Spleen (tissue), 7 donors: ENCODE measurements at regions not wholly inside any gene's neighbourhood (a gene's known extent, or its start where the extent isn't known, plus 50 kb on each side); places are given as distances from the start of the nearest gene placed in this dataset.

Experiments used
- CTCF ChIP-seq, 11 experiments: fragments of 200-600 bp in 7 of 11; fragments of 450-650 bp in 4 of 11; sonication (generic) in 4 of 11; IDR thresholded peaks in 8 of 11; conservative IDR thresholded peaks in 3 of 11; 1 replicate in 7 of 11; 2 replicates in 4 of 11; pipeline versions ENCODE4 v1.4.0 to v1.8.0; 2016 to 2021; ENCODE audit warnings: antibody characterized with exemption in 11 of 11, inconsistent platforms in 4 of 11, mild to moderate bottlenecking in 1 of 11
- POLR2A ChIP-seq, 3 donors: fragments of 450-650 bp; IDR thresholded peaks; one replicate each; pipeline ENCODE4 v1.5.1; 2017; ENCODE audit warnings: antibody characterized with exemption in 3 of 3, mild to moderate bottlenecking in 1 of 3
- POLR2AphosphoS5 ChIP-seq, 3 donors: sonication (generic); formaldehyde crosslinking; IDR thresholded peaks; one replicate each; pipeline ENCODE4 v1.5.1; 2017; ENCODE audit warnings: antibody characterized with exemption in 3 of 3
- donor health status: DM: no; HTN: no; CAD: no; lungs with moderate emphysema.
- donor health status: DM: no; HTN: no; CAD: no.
- donor health status: DM: no; HTN: no; CAD: no.

GRCh38 chr15:29472901-29473445, 203.4 kb upstream of the NSMCE3 start:
- TF ChIP-seq CTCF (IDR thresholded peaks at IDR 0.05 in 8 of 11, conservative IDR thresholded peaks at IDR 0.05 in 3 of 11) (no peak), POLR2AphosphoS5 (IDR thresholded peaks at IDR 0.05) (no peak), POLR2A (IDR thresholded peaks at IDR 0.05) (no peak)
